Umbilical cord (tissue), 1 donor: ENCODE measurements at regions not wholly inside any gene's neighbourhood (a gene's known extent, or its start where the extent isn't known, plus 50 kb on each side); places are given as distances from the start of the nearest gene placed in this dataset.
"Not testable (repeated sequence)": the region's sequence is repeated elsewhere in the genome, so short reads cannot be mapped to it uniquely, and the experiment has no call there.

Experiments
- DNase-seq: peaks from one replicate; pipeline ENCODE4 v3.0.0-alpha.2; 2015; ENCODE audit warnings: low spot score

GRCh38 chr3:106816838-106817237 lies 560.4 kb upstream of the CCDC54 start:
- DNase-seq, result no peak

GRCh38 chr3:106817706-106818105 lies 559.5 kb upstream of the CCDC54 start:
- DNase-seq, result no peak

DNA sequence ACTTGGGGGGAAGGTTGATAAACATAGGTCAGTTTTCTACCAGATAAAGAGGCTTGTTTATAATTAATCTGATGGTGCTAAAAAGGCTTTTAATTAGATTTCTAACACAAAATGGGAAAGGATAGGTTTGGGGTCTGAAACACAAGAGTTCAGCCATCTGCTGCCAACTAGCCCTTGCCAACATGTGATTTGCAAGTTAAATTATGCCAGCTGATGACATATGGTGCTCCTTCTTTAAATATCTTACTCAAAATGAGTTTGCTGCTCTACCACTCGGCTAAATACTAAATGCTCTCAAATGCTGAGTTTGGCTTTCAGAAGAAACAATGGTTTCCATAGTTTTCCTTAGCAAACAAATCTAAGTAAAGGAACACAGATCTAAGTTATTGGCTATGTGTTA lies 557.8 kb upstream of the CCDC54 start:
- no peak for DNase-seq

GRCh38 chr3:106820726-106821362 lies 556.4 kb upstream of the CCDC54 start:
- no peak for DNase-seq

GRCh38 chr3:106821801-106822200 lies 555.4 kb upstream of the CCDC54 start:
- no peak for DNase-seq

DNA sequence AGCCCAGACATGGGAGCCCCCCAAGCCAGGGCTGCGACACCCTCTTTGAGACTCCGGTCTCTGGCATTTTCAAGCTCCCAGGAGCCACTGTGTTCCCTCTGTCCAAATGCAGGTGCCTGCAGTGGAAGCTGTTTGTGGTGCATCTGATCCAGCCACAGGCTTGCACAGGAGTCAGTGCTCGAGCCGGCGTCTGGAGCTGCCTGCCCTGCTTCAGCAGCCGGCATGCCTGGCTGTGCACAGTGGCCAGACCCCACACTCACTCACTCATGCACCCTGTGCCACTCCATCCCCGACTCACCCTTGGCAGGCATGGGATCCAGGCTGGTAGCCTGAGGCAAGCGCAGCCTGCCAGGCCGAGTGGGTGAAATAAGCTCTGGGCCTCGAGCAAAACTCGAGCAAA lies 555.0 kb upstream of the CCDC54 start:
- no peak for DNase-seq

GRCh38 chr3:106823701-106824100 lies 553.5 kb upstream of the CCDC54 start:
- DNase-seq, result peak; percentile 28

DNA sequence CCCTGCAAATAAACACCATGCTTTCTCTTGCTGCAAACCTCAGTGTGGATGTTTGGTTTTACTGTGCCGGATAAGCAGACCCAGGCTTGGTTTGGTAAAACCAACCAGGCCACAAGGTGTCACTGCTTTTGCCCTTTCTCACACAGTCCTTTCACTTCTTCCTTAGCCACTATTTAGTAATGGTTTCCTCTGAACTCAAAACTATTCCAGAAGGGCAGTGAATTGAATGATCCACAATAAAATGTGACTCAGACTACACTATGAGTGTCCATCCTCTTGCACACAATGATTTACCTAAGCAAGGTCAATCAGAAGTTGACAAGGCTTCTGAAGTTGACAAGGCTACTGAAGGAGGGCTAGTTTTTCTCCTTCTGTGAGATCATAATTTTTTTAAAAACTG lies 552.4 kb upstream of the CCDC54 start:
- no peak for DNase-seq

- DNase-seq, result peak; percentile 80
Observed at GRCh38 chr3:106825962-106826605, 551.2 kb upstream of the CCDC54 start.

- peak; percentile 65 for DNase-seq
Observed at GRCh38 chr3:106826791-106827311, 550.4 kb upstream of the CCDC54 start.

- no peak for DNase-seq
Observed at GRCh38 chr3:106827515-106828213, 549.6 kb upstream of the CCDC54 start.

DNA sequence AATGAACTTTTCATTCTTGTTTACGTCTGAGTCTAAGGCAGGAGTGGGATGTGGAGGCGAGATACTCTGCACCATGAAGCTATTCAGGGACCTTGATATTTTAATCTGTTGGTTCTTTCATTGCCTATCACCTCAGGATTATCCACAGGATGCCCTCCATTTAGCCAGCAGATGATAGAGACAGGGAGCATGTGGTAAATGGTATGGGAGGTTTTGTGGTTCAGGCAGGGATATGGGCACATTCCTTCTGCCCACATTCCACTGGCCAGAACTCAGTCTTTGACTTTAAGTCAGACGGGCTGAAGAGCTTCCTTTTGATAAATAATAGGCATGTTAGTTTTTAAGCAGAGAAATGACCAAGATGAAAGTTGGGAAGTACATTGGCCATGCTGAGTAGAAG lies 548.0 kb upstream of the CCDC54 start:
- no peak for DNase-seq

- DNase-seq, result no peak
Observed at GRCh38 chr3:106830334-106830733, 546.9 kb upstream of the CCDC54 start.

GRCh38 chr3:106836906-106837305 lies 540.3 kb upstream of the CCDC54 start:
- no peak for DNase-seq

DNA sequence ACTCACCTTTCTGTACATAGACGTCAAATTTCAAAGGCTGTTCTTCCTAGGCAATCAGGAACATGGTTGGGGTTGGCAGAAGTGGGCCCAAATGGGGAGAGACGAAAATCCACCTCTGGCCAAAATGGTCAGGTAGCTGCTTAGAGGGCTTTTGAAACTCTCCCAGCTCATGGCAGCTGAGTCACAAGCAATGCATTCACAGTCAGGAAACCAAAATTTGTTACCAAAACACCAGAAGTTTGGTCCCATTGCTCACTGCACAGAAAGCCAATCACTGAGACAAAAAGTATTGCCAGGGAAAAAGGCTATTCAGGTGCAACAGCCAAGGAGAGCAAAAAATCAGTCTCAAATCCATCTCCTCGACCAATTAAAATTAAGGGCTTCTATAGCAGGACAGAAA lies 539.6 kb upstream of the CCDC54 start:
- DNase-seq, result no peak

DNA sequence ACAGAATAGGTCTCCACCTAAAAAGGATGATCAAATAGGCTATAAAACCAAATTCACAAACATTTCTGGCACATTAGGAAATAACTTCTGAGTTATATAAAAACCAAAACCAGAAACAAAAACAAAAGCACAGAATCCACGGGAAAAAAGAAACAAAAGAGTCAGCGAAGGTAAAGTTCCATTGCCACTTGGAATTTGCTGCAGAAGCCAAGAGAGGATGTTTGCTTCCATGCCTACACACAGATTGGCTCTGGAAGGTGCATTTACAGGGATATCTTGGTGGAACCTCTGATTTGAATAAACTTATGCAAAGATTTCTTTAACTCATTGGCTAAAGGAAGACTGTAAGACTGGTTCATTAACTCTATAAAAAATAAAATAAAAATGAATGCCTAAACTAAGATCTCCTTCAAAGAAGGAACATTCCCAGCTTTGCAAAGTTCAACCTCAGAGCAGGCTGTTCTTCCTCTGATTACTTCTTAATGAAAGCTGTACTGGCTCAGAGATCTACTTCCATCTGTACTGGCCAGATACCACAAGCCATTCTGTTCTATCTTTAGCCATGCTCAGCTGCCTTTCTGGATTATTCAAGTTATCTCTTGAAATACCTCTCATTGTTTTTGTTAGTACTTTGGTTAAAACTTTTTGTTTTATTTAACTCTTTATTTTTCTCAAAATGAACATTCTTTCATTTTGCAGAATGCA lies 537.5 kb upstream of the CCDC54 start:
- no peak for DNase-seq

GRCh38 chr3:106840319-106840718 lies 536.9 kb upstream of the CCDC54 start:
- no peak for DNase-seq

GRCh38 chr3:106842151-106842550 lies 535.1 kb upstream of the CCDC54 start:
- DNase-seq, result no peak

DNA sequence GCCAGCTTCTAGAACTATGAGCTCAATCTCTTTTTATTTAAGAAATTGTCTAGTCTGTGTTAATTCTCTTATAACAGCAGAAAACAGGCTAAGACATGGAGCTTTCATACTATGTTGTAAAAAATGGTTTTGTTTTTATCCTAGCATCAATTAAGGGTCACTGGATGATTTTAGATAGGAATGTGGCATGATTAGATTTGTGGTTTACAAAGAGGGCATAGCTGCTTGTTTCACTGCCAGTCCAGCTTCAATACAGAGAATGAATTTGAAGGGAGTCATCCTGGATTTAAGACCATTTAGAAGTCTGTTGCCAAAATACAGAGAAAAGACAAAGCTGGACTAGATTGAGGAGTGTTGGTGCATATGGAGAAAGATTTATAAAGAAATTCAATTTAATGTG lies 532.6 kb upstream of the CCDC54 start:
- no peak for DNase-seq

GRCh38 chr3:106848099-106848498 lies 529.1 kb upstream of the CCDC54 start:
- no peak for DNase-seq

GRCh38 chr3:106850437-106850836 lies 526.8 kb upstream of the CCDC54 start:
- no peak for DNase-seq

GRCh38 chr3:106858321-106858720 lies 518.9 kb upstream of the CCDC54 start:
- DNase-seq, result not testable (repeated sequence)
